Stimulated activated CD4-positive, alpha-beta T cell treated with anti-CD3 and anti-CD28 coated beads, Interleukin-4, amount 100 ng/mL, for 24 hours (primary cell): ENCODE measurements at regions not wholly inside any gene's neighbourhood (a gene's known extent, or its start where the extent isn't known, plus 50 kb on each side); places are given as distances from the start of the nearest gene placed in this dataset.
"Not testable (repeated sequence)": the region's sequence is repeated elsewhere in the genome, so short reads cannot be mapped to it uniquely, and the experiment has no call there.

ENCODE experiments used
- DNase-seq: peaks from one replicate; pipeline ENCODE4 v3.0.0-alpha.2; 2020

DNA sequence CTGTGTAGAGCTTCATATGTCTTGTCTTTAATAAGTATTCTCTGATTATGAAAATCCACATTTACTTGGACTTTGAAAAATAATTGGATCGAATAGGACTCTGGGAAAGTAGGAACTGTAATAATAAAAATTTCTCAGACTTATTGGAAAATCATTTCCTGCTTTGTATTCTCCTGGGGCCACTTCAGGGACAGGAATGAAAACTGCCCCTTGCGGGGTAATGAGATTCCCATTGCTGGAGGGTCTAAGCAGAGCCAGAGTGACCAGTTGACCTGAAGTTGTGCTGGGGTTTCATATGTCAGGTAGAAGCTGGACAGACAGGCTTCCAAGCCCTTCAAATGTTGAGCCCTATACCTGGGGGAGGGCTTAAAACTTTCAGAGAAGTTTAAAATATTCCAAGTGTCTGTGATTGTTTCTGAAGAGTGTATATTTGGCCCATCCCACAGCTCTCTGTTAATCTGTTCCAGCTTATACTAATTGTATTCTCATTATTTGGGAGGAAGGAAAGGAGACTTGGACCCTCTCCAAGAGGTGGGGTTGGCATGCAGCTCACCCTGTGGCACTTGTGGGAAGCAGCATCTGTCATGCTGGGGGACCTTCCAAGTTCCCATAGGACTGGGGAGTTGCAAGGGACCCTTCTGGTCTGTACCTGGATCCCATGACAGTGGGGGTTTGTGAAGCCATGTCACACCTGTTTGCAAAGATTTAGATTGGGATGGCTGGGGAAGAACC is 268.7 kb upstream of the ATP5MC3 start:
- DNase-seq: no peak

DNA sequence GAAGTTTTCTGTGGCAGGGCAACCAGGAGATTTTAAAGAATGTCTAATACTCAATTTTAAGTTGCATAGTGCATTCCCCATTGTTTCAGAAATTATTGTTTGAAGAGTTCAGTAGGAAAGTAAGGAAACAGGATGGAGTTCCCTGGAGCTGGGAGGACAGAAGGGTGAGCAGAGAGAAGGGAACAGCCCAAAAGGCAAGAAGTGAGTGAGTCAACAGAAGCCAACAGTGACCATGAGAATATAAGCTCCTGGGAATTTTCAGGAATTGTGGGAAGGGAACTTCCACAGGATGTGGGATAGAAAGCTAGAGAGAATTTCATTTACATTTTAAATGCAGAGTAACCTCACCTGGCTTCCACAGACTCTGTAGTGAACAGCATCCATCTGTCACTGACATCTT is 268.1 kb upstream of the ATP5MC3 start:
- no peak for DNase-seq

DNA sequence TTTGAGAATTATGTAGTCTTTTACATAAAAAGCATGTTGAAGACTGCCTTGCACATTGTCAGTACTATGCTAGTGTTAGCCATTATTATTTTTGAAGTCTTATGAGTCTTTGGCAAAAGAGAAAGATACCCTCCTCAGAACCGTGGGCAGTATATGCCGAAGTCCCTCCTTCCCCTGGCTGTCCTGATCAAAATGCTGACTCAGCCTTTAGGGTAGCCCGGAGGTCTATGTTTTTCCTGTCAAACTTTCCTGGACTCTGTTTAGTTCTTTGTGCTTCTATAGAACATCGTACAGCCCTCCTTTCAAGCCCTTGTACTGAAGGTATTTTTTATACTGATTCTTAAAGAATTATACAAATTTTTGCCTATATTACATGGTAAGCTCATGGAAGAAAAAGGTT is 264.7 kb upstream of the ATP5MC3 start:
- no peak for DNase-seq

DNA sequence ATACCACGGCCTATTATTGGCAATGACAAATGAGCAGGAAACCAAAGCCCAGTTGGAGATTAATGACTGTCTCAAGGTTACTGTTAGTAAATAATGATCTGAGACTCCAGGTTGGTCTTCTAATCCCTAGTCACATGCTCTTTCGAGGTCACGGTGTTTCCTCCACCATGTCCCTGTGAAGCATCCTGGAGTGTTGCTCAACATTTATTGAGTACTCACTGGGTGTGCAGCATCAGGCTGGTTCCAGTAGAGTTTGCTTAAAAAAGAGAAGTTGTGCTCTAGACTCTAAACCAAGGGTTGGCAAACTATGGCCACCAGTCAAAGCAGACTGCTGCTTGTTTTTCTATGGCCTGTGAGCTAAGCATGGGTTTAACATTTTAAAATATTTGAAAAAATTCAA is 263.8 kb upstream of the ATP5MC3 start:
- no peak for DNase-seq

DNA sequence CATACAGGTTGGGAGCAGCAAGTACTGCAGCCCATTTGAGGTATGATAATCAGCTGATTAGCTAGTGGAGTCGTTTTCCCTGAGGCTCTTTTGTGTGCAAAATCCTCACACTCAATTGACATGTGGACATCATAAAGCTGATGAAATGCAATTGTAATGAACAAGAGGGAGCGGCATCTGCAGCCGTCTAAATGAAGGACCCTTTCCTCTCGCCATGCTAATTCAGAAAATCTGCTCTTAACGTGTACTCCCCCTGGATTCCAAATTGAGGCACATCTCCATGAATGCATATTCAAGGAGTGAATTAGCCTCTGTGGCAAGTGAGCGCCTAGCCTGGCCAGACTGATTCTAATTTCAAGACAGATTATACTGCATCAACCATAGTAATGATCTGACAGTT is 260.9 kb upstream of the ATP5MC3 start:
- no peak for DNase-seq

DNA sequence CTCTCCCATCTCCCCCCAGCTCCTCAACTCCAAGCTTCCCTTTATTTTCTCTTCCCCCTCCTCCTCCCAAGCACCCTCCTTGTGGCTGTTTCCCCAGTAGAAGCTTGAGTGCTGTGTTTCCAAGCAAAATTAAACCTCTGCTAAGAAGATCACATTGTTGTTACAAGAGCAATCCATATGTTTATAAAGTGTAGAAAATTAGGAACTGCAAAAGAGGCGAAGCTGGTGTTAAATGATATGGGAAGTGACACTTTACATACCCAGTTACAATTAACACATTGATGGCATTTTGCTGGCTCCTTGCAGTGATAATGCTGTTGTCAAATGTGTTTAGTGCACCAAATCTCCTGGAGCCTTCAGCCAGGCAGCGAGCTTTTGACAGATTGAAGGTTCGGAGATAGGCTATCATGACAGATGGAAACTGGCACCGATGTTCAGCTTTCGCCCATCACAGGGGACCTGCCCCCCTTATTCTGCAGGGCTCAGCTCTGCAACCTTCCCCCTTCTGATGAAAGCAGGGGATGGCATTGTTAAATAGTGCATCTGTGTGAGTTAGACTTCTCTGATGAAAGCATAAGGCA is 259.8 kb upstream of the ATP5MC3 start:
- DNase-seq: no peak

DNA sequence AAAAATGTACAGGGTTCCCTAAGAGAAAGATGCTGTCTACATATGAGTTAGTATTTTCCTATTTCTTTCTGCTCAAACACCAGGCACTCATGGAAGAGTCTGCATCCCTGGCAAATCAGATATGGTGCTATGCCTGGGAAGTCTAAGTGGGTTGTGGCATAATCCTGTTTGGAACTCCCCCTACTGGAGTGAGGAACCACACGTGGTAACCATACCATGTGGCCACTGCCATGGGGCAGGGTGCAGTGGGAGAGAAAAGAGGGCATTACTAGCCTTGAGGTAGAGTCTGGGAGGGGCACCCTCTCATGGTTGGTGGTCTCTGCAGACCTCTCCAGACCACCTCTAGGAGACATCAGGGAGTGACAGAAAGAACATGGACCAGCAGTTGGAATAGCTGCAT is 257.9 kb upstream of the ATP5MC3 start:
- DNase-seq: no peak

DNA sequence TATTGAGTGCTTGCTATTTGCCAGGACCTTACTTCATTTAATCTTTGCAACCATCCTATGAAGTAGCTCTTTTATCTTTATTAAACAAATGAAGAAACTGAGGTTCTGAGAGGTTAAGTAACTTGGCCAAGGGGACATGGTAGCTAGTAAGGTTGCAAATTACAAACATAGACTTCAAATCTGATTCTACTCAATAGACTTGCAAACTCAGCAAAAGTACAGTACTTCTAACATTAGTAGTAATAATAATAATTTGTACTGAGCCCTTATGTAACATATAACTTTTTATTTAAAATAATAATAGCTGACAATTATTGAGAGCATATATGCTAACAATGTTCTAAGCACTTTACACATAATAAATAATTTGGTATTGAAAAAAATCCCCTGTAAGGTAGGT is 255.7 kb upstream of the ATP5MC3 start:
- DNase-seq: no peak

DNA sequence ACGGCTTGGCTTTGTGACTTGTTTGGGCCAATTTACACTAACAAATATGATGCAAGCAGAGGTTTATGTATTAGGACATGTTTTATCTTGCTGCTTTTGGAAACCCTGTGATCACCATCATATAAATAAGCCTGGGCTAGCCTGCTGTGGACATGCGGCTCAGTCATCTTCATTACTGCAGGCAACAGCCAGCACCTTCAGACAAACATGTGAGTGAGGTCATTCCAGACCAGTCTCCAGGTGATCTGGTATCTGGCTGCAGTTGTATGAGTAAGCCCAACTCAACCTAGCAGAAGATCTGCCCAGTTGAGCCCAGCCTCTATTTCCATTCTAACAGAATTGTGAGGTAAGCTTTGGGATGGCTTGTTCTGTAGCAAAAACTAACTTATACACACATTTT is 254.6 kb upstream of the ATP5MC3 start:
- no peak for DNase-seq

DNA sequence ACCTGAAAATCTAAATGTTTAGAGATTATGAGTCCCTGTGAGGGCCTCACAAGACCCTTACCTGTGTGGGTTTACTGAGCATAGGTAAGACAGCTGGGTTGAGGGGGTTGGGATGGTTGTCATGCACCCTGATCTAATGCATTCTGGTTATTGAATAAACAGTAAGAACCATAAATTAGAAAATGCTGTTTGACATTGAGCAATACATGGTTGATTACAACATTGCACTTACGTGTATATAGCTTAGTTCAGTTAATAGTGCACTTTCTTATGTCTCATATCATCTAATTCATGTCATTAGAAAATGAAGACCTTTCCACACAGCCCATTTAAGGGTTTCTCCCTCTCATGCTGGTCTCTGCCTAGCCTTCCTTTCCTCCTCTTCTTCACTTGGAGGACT is 253.5 kb upstream of the ATP5MC3 start:
- no peak for DNase-seq

DNA sequence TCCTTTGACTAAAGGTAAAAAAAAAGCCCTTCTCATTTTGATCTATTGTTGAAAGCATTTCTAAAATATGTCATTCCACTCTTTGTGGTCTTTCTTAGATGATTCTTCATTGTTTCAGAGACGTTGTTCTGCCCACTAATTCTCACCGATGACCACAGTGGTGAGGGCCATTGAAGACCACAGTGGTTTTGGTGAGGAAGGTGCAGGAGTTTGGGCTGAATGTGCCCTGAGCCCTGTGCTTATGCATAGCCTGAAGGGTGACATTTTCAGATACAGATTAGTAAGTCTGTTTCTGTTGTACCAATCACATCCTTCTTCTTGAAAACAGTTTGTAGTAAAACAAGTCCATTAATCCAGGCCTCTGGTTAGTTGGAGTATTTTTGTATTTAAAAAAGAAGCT is 251.3 kb upstream of the ATP5MC3 start:
- DNase-seq: no peak

DNA sequence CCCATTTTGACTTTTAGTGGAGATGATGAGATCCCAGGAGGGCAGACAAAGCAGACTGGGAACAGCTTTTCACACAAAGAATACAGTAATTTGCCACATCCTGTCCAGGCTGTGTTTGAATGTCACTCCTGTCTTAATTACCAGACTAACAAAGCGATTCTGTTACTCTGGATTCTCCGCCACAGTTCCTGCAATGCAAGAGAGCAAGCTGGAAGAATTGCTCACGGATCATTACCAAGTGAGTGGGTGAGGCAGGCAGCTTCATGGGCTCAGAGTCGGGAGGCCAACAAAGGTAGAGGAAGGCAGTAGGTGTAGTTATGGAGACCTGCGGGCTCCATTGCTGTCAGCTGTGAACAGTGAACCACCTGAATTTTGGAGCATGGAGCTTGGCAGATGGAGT is 250.5 kb upstream of the ATP5MC3 start:
- DNase-seq: no peak

DNA sequence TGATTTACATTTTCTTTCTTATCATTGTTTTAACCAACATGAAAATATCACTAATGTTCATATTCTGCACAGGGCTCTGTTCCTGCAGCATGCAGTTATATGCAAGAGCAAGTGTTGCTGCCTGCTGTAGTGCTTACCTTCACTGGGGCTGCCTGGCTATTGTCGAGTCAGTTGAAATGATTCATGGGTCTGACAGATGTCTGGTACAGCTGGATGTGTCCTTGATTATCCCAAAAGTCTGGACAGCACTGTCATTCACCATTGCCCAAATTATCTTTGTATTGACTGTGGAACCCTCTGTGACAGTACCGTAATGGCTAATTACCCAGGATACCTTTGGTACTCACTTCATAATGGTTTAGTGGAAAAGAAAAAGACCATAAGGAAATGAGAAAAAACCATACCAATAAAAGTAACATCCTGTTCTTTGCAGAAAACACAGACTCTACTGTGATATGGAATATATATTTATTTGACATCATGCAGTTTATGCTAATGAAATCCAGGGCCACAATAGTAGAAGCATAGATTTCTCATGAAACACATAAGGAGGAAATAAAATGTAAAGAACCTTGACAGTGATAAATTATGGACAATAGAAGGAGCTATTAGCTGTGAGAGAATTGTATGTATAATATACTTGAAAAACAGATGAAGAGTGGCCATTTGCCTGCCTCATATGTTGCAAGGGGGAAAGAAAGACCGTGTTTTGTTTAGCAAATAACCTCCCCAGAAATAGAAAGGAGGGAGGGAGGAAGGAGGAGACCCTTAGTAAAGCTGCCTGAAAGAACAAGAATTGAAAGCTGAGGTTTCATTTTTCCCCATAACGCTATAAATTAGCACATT is 249.8 kb upstream of the ATP5MC3 start:
- no peak for DNase-seq

DNA sequence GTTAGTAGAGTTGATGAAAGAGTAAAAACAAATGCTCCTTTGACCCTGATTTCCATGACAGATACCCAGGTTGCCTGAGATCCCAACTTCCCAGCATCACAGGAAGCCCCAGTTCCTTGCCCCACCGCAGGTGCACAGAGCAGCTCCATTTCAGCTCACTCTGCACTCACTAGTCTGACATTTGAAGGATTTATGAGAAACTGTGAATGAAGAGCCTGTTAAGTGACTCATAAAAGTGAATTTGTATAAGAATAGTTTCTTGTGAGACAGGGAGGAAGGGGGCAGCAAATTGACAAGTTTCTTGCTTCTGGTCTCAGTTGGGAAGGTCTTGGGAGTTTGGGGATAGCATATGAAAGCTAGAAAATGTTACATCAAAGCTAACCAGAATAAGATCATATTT is 248.7 kb upstream of the ATP5MC3 start:
- no peak for DNase-seq

DNA sequence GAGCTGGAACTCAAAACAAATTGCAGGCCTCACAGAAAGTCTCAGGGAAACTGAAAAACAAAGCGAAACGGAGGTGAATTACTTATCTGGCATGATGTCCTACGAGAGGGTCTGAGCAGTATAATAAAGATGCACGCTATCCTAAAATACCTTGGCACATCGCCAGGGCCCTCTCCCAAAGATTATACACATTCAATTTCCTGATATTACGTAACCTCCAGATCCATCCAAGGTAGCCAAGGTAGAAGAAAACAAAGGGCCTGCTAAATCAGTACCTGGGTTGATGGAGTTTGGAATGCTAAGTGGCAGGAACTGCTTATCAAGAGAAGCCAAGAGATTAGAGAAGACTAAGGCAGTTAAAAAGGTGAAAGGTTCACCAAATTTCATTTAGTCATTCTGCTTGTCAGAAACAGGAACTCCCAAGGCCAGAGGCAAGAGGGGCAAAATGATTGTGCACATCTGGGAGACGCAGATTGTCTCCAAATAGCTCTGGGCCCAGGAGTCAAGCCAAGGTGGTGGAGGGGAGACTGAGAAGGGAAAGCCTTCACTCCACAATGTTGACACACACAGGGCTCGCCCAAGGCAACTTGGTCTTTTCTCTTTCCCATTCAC is 236.8 kb upstream of the ATP5MC3 start:
- no peak for DNase-seq

DNA sequence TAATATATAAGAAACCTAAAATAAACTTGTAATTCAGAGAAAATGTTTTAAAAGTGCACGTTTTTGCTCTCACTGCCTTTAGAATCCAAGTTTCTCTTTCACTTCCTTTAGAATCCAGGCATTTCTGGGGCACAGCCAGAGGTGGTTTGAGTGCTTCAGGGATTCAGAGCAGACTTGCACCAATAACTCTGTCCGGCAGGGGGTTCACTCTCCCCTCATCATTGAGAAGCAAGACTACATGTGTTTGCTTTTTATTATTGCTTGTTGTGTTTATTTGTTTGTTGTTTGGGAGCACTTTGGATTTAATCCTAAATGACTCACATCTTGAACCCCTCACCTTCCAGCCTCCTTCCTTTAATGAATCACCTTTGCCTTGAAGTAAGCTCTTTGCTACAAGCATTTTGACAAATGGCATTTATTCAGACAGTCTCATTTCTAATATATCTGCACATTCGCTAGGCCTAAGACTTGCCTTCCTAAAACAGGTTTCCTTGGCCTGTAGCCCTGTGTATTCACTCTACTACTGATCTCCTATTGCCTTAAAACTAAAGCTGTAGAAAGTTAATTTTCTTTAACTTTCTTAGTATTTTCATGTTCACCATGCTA is 233.5 kb upstream of the ATP5MC3 start:
- DNase-seq: no peak

DNA sequence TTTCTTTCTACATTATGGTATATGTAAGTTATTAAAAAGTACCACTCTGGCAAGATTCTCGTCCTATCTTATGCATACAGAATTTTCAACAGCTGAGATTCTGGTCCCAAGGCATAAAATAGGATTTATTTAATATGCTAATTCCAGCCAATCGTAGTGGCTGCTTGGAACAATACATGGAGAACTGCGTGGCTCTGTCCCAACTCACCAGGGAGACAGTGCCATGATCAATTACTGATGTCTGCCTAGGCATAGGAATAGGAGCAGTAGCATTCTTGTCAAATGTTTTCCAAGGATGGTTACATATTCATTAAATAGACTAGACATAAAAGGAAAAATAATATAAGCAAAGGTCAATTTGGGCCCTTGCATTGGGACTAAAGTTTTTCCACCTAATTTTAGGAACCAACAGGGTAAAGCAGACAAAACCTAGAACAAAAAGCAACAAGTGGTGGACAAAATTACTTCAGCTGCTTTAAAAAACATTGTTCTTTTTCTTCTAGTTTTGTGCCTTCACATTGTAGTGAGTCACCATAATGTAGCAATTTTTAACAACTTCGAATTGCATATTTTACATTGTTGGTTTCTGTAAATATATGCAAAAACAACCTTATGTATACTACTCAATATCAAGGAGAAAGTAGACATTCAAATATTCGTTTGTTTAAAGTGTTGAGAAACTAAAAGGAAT is 232.8 kb upstream of the ATP5MC3 start:
- DNase-seq: no peak

DNA sequence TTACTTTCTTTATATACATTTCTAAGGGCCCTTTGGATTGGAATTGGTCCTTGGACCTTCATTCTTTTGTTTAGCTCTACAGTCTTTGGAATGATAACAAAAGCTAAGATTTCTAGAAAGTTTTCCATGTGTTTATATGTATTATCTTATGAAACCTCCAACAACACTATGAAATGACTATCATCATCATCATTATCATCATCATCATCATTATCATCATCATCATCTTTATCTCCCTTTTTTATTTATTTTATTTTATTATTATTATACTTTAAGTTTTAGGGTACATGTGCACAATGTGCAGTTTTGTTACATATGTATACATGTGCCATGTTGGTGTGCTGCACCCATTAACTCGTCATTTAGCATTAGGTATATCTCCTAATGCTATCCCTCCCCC is 229.4 kb upstream of the ATP5MC3 start:
- not testable (repeated sequence) for DNase-seq

DNA sequence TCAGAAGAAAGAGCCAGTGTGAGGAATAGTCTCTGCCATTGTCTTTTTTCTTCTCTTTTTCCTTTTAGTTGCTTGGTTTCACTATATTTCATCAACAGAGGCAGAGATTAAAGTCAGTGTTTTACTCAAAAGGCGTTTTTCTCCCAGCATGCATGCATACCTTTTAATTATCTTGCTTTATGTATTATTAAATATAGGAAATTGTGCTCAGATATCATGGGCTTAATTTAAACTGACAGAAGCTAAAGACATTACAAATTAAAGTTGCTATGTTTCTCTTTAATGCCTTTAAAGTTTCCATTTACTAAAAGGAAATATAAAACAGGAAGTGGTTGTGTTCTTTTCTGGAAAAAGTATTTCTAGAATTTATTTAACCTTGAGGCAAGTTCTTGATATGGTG is 223.3 kb upstream of the ATP5MC3 start:
- DNase-seq: no peak

DNA sequence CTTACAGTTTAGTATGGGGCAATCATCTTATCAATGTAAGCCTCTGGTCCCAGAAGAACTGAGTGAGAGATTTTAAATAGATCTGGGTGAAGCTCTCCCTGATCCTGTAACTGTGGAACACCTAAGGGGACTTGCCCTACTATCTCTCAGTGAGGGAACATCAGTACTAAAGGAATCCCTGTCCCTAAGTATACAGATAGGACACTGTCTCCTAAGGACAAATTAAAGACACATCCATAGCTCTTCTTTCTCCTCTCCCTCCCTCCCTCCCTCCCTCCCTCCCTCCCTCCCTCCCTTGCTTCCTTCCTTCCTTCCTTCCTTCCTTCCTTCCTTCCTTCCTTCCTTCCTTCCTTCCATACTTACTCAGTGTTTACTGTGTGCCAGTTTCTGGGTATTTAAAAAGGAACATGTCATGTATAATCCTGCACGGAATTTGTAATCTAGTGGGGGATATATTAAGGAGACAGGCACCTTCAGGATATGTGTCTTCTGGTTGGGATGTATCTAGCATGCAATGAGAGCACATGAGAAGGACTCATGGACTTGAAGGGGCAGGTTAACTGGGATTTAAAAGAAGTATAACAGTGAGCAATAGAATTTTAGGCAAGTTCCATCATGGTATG is 222.2 kb upstream of the ATP5MC3 start:
- no peak for DNase-seq

DNA sequence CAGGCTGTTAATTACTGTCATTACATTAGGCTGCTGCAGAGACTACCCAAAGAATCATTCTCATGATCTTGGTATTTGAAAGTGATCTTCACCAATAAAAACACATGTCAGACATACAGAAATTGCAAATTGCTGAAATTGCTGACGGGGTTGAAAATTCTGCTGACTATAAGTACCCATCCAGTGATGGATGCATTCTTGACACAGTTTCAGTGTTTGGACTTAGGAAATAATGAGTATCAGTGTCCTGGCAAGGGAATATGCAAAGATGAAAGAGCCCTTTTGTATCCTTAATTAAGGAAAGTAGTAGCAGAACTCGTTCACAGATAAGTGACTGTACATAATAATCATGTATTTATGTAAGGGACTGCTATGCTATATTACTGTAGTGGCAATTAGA is 221.1 kb upstream of the ATP5MC3 start:
- DNase-seq: no peak

DNA sequence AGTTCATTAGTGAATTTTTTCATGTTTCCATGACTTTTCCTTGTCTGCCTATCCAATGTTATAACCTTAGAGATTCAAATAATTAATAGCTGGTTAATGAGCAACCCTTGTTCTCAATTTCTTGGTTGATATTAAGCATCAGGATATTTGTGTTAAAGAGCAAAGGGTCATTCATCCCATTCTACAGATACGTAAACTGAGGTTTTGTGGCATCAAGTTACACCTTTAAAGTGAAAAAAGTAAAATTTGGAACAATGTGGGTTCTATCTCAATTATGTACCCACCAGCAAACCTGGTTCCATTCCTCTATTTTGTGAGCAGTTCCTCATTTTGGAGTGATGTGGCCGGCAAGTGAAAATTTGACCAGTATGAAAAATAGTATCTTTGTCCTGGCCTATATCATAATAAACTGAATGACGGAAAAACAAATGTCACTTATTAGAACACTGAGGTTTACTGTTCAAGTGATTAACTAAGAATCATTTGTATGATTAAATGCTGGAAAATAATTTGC is 220.5 kb upstream of the ATP5MC3 start:
- no peak for DNase-seq
